Loucy (cell line): ENCODE measurements at regions not wholly inside any gene's neighbourhood (a gene's known extent, or its start where the extent isn't known, plus 50 kb on each side); places are given as distances from the start of the nearest gene placed in this dataset.

Experiments used
- CTCF ChIP-seq: fragments of 200-600 bp; sonication (generic); conservative IDR thresholded peaks from 2 replicates; pipeline ENCODE4 v1.5.1; 2014; ENCODE audit warnings: mild to moderate bottlenecking, antibody characterized with exemption, low read length
- EZH2phosphoT487 ChIP-seq: fragments of 200-600 bp; IDR thresholded peaks from 2 replicates; pipeline ENCODE4 v1.6.1; 2018; ENCODE audit warnings: antibody characterized with exemption, mild to moderate bottlenecking, moderate library complexity, borderline replicate concordance

GRCh38 chr11:116511684-116512083 lies 261.1 kb downstream of the BUD13 start:
- TF ChIP-seq CTCF (no peak), EZH2phosphoT487 (no peak)
